ENCODE measurements at regions not wholly inside any gene's neighbourhood (a gene's known extent, or its start where the extent isn't known, plus 50 kb on each side); places are given as distances from the start of the nearest gene placed in this dataset.

GRCh38 chr10:36759141-36759805 is 366.1 kb upstream of the ANKRD30A start:
- POLR2A ChIA-PET = no interaction called here

GRCh38 chr10:36748128-36748871 is 377.1 kb upstream of the ANKRD30A start:
- Histone ChIP-seq H3K27ac (ENCODE audit: low read depth, low read length) (no peak overlapping the region), H3K4me3 (ENCODE audit: low read depth, low read length) (no peak overlapping the region), H3K9me3 (ENCODE audit: control insufficient read depth, insufficient read depth, low read length) (peaks cover 8% of the 10 kb centered on the region), H3K27me3 (ENCODE audit: control insufficient read depth, insufficient read depth, low read length) (no peaks in the 10 kb centered on the region)
- ChIA-PET CTCF (no interaction called here), POLR2A (no interaction called here)
- TF ChIP-seq CTCF (IDR thresholded peaks at IDR 0.05; ENCODE audit: low read depth, low read length) = no peak
- no peak for DNase-seq (ENCODE audit: low read depth, low spot score)

More at GRCh38 chr10:36759141-36759805, 366.1 kb upstream of the ANKRD30A start:
- no peak for TF ChIP-seq CTCF (IDR thresholded peaks at IDR 0.05; ENCODE audit: low read depth, low read length)
- no peaks in the 10 kb centered on the region for H3K27me3 ChIP-seq (ENCODE audit: control insufficient read depth, insufficient read depth, low read length)
- CTCF ChIA-PET = interaction anchor here (0.9 kb wide), 1 partner anchor 20 kb away, joined by 3 read pairs; no protein-coding TSS in a partner anchor
- no peak overlapping the region for H3K4me3 ChIP-seq (ENCODE audit: low read depth, low read length)
- no peaks in the 10 kb centered on the region; the same call in 1 of the 2 replicates for H3K9me3 ChIP-seq (ENCODE audit: control insufficient read depth, insufficient read depth, low read length)
- H3K27ac ChIP-seq (ENCODE audit: low read depth, low read length) = peak overlapping the region; percentile 89
- peak; percentile 69 for DNase-seq (ENCODE audit: low read depth, low spot score)

- H3K27me3 ChIP-seq (ENCODE audit: control insufficient read depth, insufficient read depth, low read length) = no peaks in the 10 kb centered on the region
- TF ChIP-seq CTCF (IDR thresholded peaks at IDR 0.05; ENCODE audit: low read depth, low read length) = no peak
- ChIA-PET CTCF (no interaction called here), POLR2A (no interaction called here)
- H3K27ac ChIP-seq (ENCODE audit: low read depth, low read length) = no peak overlapping the region
- DNase-seq (ENCODE audit: low read depth, low spot score) = no peak
- H3K9me3 ChIP-seq (ENCODE audit: control insufficient read depth, insufficient read depth, low read length) = no peaks in the 10 kb centered on the region; the same call in 1 of the 2 replicates
- no peak overlapping the region for H3K4me3 ChIP-seq (ENCODE audit: low read depth, low read length)
Measured at GRCh38 chr10:36739884-36740445, 385.4 kb upstream of the ANKRD30A start.

GRCh38 chr10:36738738-36739431 is 386.5 kb upstream of the ANKRD30A start:
- no peak overlapping the region for H3K27ac ChIP-seq (ENCODE audit: low read depth, low read length)
- H3K4me3 ChIP-seq (ENCODE audit: low read depth, low read length) = no peak overlapping the region
- H3K27me3 ChIP-seq (ENCODE audit: control insufficient read depth, insufficient read depth, low read length) = no peaks in the 10 kb centered on the region
- no peak for DNase-seq (ENCODE audit: low read depth, low spot score)
- no peak for TF ChIP-seq CTCF (IDR thresholded peaks at IDR 0.05; ENCODE audit: low read depth, low read length)
- peaks cover 5% of the 10 kb centered on the region; the same call in 1 of the 2 replicates for H3K9me3 ChIP-seq (ENCODE audit: control insufficient read depth, insufficient read depth, low read length)
- CTCF ChIA-PET = interaction anchor here (0.6 to 1.0 kb wide), 3 partner anchors 1103 to 1520 kb away, joined by 3 to 9 read pairs (median 7); no protein-coding TSS in a partner anchor
- POLR2A ChIA-PET = no interaction called here
